A673 (cell line): ENCODE measurements at regions not wholly inside any gene's neighbourhood (a gene's known extent, or its start where the extent isn't known, plus 50 kb on each side); places are given as distances from the start of the nearest gene placed in this dataset.

Experiments
- BruUV-seq: library from RNA; stranded (reverse); fragments of 400-500 nt; replicated peaks from 2 replicates; lab custom pipeline; 2021; lab: Mats Ljungman, UMichigan
- CTCF ChIA-PET: fragments of 300-600 bp; sonication (Branson Sonifier 250); formaldehyde crosslinking; loops from one replicate; lab custom pipeline; 2022; ENCODE audit warnings: antibody characterized with exemption; lab: Charles Lee
- POLR2A ChIA-PET: fragments of 300-600 bp; sonication (Branson Sonifier 250); formaldehyde crosslinking; loops from one replicate; lab custom pipeline; 2022; ENCODE audit warnings: antibody characterized with exemption; ENCODE audit not compliant: low non-redundant PET; lab: Charles Lee
- DNase-seq: peaks from one replicate; pipeline ENCODE4 v3.0.0-alpha.2; 2015; ENCODE audit warnings: low spot score
- H3K27ac ChIP-seq: fragments of 200-600 bp; sonication (generic); 2 replicates; pipeline ENCODE4 v1.5.1; 2016; ENCODE audit warnings: mixed run types, low read depth, mild to moderate bottlenecking, mixed read lengths, antibody characterized with exemption, low read length; ENCODE audit not compliant: poor library complexity, severe bottlenecking
- H3K27me3 ChIP-seq: fragments of 200-600 bp; sonication (generic); replicated peaks from 2 replicates; pipeline ENCODE4 v1.6.1; 2017; ENCODE audit warnings: mixed run types, low read depth, mild to moderate bottlenecking, mixed read lengths, antibody characterized with exemption, low read length; ENCODE audit not compliant: insufficient read depth, poor library complexity
- H3K36me3 ChIP-seq: fragments of 200-600 bp; sonication (generic); 2 replicates; pipeline ENCODE4 v1.6.1; 2016; ENCODE audit warnings: mixed run types, mild to moderate bottlenecking, mixed read lengths, antibody characterized with exemption, low read length; ENCODE audit not compliant: insufficient read depth, poor library complexity, severe bottlenecking
- H3K4me1 ChIP-seq: fragments of 200-600 bp; sonication (generic); 2 replicates; pipeline ENCODE4 v1.6.1; 2017; ENCODE audit warnings: mixed run types, mild to moderate bottlenecking, mixed read lengths, antibody characterized with exemption, low read length; ENCODE audit not compliant: insufficient read depth, poor library complexity, severe bottlenecking
- H3K4me3 ChIP-seq: fragments of 200-600 bp; sonication (generic); 2 replicates; pipeline ENCODE4 v1.5.1; 2016; ENCODE audit warnings: low read depth, mixed run types, mild to moderate bottlenecking, mixed read lengths, low read length; ENCODE audit not compliant: poor library complexity, severe bottlenecking
- H3K9me3 ChIP-seq: fragments of 200-600 bp; sonication (generic); 2 replicates; pipeline ENCODE4 v1.6.1; 2016; ENCODE audit warnings: mixed run types, low read depth, mild to moderate bottlenecking, mixed read lengths, antibody characterized with exemption, low read length; ENCODE audit not compliant: poor library complexity, severe bottlenecking
- CTCF ChIP-seq: fragments of 300-800, 200-600 bp; sonication (generic); conservative IDR thresholded peaks from 2 replicates; pipeline ENCODE4 v1.5.1; 2017; ENCODE audit warnings: low read depth, mild to moderate bottlenecking, antibody characterized with exemption, low read length, moderate library complexity, mixed read lengths
- EZH2 ChIP-seq: fragments of 200-600 bp; sonication (generic); IDR thresholded peaks from 2 replicates; pipeline ENCODE4 v1.6.1; 2017; ENCODE audit warnings: borderline replicate concordance, low read depth, mild to moderate bottlenecking, mixed read lengths, antibody characterized with exemption, low read length; ENCODE audit not compliant: poor library complexity, severe bottlenecking
- intact Hi-C: fragments of 100-400 bp; cut with micrococcal nuclease; formaldehyde crosslinking; loops from one replicate; pipeline ENCODE4 v1.10.0; 2022; ENCODE audit not compliant: unreplicated experiment

- TF ChIP-seq CTCF (no peak), EZH2 (no peak)
- Histone ChIP-seq H3K27me3 (no peaks in the 10 kb centered on the region), H3K27ac (no peak overlapping the region), H3K9me3 (no peaks in the 10 kb centered on the region), H3K4me3 (no peak overlapping the region), H3K4me1 (no peaks in the 10 kb centered on the region), H3K36me3 (no peaks in the 10 kb centered on the region)
- DNase-seq, result no peak
- ChIA-PET POLR2A (no interaction called here), CTCF (no interaction called here)
- intact Hi-C loops, result no loop called here
- BruUV-seq, result no TSS peak
Observed at GRCh38 chr2:235332240-235332890, 161.5 kb upstream of the AGAP1 start.

- Histone ChIP-seq H3K36me3 (no peaks in the 10 kb centered on the region), H3K27ac (no peak overlapping the region), H3K9me3 (no peaks in the 10 kb centered on the region), H3K4me3 (no peak overlapping the region), H3K4me1 (no peaks in the 10 kb centered on the region), H3K27me3 (no peaks in the 10 kb centered on the region)
- TF ChIP-seq CTCF, result no peak
- no peak for TF ChIP-seq EZH2
- POLR2A ChIA-PET, result no interaction called here
- no peak for DNase-seq
- intact Hi-C loops, result no loop called here
- BruUV-seq, result no TSS peak
- CTCF ChIA-PET, result no interaction called here
Observed at GRCh38 chr2:235333076-235333475, 160.8 kb upstream of the AGAP1 start.

- Histone ChIP-seq H3K27ac (no peak overlapping the region), H3K4me1 (no peaks in the 10 kb centered on the region), H3K4me3 (no peak overlapping the region), H3K36me3 (no peaks in the 10 kb centered on the region), H3K27me3 (no peaks in the 10 kb centered on the region), H3K9me3 (peaks cover 4% of the 10 kb centered on the region)
- intact Hi-C loops, result no loop called here
- no peak for DNase-seq
- no TSS peak for BruUV-seq
- POLR2A ChIA-PET, result no interaction called here
- CTCF ChIA-PET, result no interaction called here
- no peak for TF ChIP-seq CTCF
- TF ChIP-seq EZH2, result no peak
Observed at GRCh38 chr2:235334179-235334578, 159.7 kb upstream of the AGAP1 start.
